Fibroblast of skin of scalp (primary cell): ENCODE measurements at regions not wholly inside any gene's neighbourhood (a gene's known extent, or its start where the extent isn't known, plus 50 kb on each side); places are given as distances from the start of the nearest gene placed in this dataset.
A peak's percentile ranks its signal among the peaks of the same experiment; 100 is the strongest.

Experiments used
- DNase-seq: peaks from one replicate; pipeline ENCODE4 v3.0.0-alpha.2; 2013

- DNase-seq = no peak
Observed at GRCh38 chr1:75984781-75985180, 52.6 kb upstream of the ASB17 start.

- DNase-seq = no peak
Observed at GRCh38 chr1:75985827-75986226, 53.6 kb upstream of the ASB17 start.

- DNase-seq = no peak
Observed at GRCh38 chr1:75986478-75986877, 54.3 kb upstream of the ASB17 start.

GRCh38 chr1:75989121-75989520 lies 56.9 kb upstream of the ASB17 start:
- DNase-seq = no peak

GRCh38 chr1:75990686-75991085 lies 58.5 kb upstream of the ASB17 start:
- no peak for DNase-seq

GRCh38 chr1:75991497-75992114 lies 59.4 kb upstream of the ASB17 start:
- peak; percentile 85 for DNase-seq

- no peak for DNase-seq
Observed at GRCh38 chr1:75992312-75992711, 60.1 kb upstream of the ASB17 start.

GRCh38 chr1:75993661-75994060 lies 61.5 kb upstream of the ASB17 start:
- no peak for DNase-seq

GRCh38 chr1:75996196-75996595 lies 64.0 kb upstream of the ASB17 start:
- peak; percentile 51 for DNase-seq

- DNase-seq = no peak
Observed at GRCh38 chr1:75999034-75999433, 66.8 kb upstream of the ASB17 start.

GRCh38 chr1:76003946-76004345 lies 70.6 kb upstream of the ST6GALNAC3 start:
- DNase-seq = no peak

- peak; percentile 16 for DNase-seq
Observed at GRCh38 chr1:76005765-76006164, 68.8 kb upstream of the ST6GALNAC3 start.

- peak; percentile 91 for DNase-seq
Observed at GRCh38 chr1:76006234-76006633, 68.3 kb upstream of the ST6GALNAC3 start.

- no peak for DNase-seq
Observed at GRCh38 chr1:76010802-76011201, 63.7 kb upstream of the ST6GALNAC3 start.

GRCh38 chr1:76012341-76013205 lies 62.0 kb upstream of the ST6GALNAC3 start:
- peak; percentile 11 for DNase-seq

- DNase-seq = no peak
Observed at GRCh38 chr1:76013206-76013581, 61.4 kb upstream of the ST6GALNAC3 start.

GRCh38 chr1:76015478-76016103 lies 59.0 kb upstream of the ST6GALNAC3 start:
- DNase-seq = no peak

- DNase-seq = no peak
Observed at GRCh38 chr1:76018045-76018444, 56.5 kb upstream of the ST6GALNAC3 start.

GRCh38 chr1:76021846-76022245 lies 52.7 kb upstream of the ST6GALNAC3 start:
- no peak for DNase-seq

GRCh38 chr1:76023669-76024435 lies 50.7 kb upstream of the ST6GALNAC3 start:
- DNase-seq = no peak
